ENCODE measurements at regions not wholly inside any gene's neighbourhood (a gene's known extent, or its start where the extent isn't known, plus 50 kb on each side); places are given as distances from the start of the nearest gene placed in this dataset.
A peak's percentile ranks its signal among the peaks of the same experiment; 100 is the strongest.

GRCh38 chr4:125393825-125394224, 79.1 kb downstream of the FAT4 start:
- Histone ChIP-seq H3K36me3 (ENCODE audit: control insufficient read depth in 2 of 3, insufficient read depth in 3 of 3, low read length in 3 of 3) (no peaks in the 10 kb centered on the region), H3K27ac (ENCODE audit: low read depth in 2 of 2, low read length in 2 of 2) (no peak overlapping the region), H3K4me3 (ENCODE audit: low read length in 3 of 3) (no peak overlapping the region), H3K9ac (ENCODE audit: low read length in 3 of 3) (no peak overlapping the region), H3K9me3 (ENCODE audit: control insufficient read depth in 2 of 3, insufficient read depth in 1 of 3, low read length in 3 of 3) (no peaks in the 10 kb centered on the region), H3K4me1 (ENCODE audit: control insufficient read depth in 2 of 3, insufficient read depth in 2 of 3, low read depth in 1 of 3, low read length in 3 of 3) (peaks cover 2 to 4% (median 3%) of the 10 kb centered on the region in 3 donors), H3K27me3 (ENCODE audit: control insufficient read depth, insufficient read depth, low read length) (no peaks in the 10 kb centered on the region)
- DNase-seq = no peak
- FAIRE-seq = no peak
- no peak for TF ChIP-seq CTCF (IDR thresholded peaks at IDR 0.05; ENCODE audit: borderline replicate concordance, extremely low read depth, insufficient read depth)
- intact Hi-C loops (cut with DNase I) = no loop called here

GRCh38 chr4:125397226-125397625, 82.5 kb downstream of the FAT4 start:
- no peak overlapping the region for H3K4me3 ChIP-seq (ENCODE audit: low read length in 3 of 3)
- no peak for DNase-seq

GRCh38 chr4:125398263-125399002, 83.7 kb downstream of the FAT4 start:
- Histone ChIP-seq H3K27ac (ENCODE audit: low read depth in 2 of 2, low read length in 2 of 2) (no peak overlapping the region), H3K27me3 (ENCODE audit: control insufficient read depth, insufficient read depth, low read length) (no peaks in the 10 kb centered on the region), H3K36me3 (ENCODE audit: control insufficient read depth in 2 of 3, insufficient read depth in 3 of 3, low read length in 3 of 3) (no peaks in the 10 kb centered on the region), H3K4me3 (ENCODE audit: low read length in 3 of 3) (no peak overlapping the region), H3K4me1 (ENCODE audit: control insufficient read depth in 2 of 3, insufficient read depth in 2 of 3, low read depth in 1 of 3, low read length in 3 of 3) (peaks cover 2 to 5% (median 3%) of the 10 kb centered on the region in 3 donors), H3K9ac (ENCODE audit: low read length in 3 of 3) (no peak overlapping the region), H3K9me3 (ENCODE audit: control insufficient read depth in 2 of 3, insufficient read depth in 1 of 3, low read length in 3 of 3) (no peaks in the 10 kb centered on the region)
- intact Hi-C loops (cut with DNase I) = no loop called here
- DNase-seq (peak in 3 of 5 donors; percentile 17 to 64 (median 61)), FAIRE-seq (no peak)
- no peak for TF ChIP-seq CTCF (IDR thresholded peaks at IDR 0.05; ENCODE audit: borderline replicate concordance, extremely low read depth, insufficient read depth)

More at GRCh38 chr4:125397226-125397625, 82.5 kb downstream of the FAT4 start:
- Histone ChIP-seq H3K27me3 (ENCODE audit: control insufficient read depth, insufficient read depth, low read length) (no peaks in the 10 kb centered on the region), H3K9me3 (ENCODE audit: control insufficient read depth in 2 of 3, insufficient read depth in 1 of 3, low read length in 3 of 3) (no peaks in the 10 kb centered on the region), H3K9ac (ENCODE audit: low read length in 3 of 3) (no peak overlapping the region), H3K36me3 (ENCODE audit: control insufficient read depth in 2 of 3, insufficient read depth in 3 of 3, low read length in 3 of 3) (no peaks in the 10 kb centered on the region), H3K27ac (ENCODE audit: low read depth in 2 of 2, low read length in 2 of 2) (no peak overlapping the region), H3K4me1 (ENCODE audit: control insufficient read depth in 2 of 3, insufficient read depth in 2 of 3, low read depth in 1 of 3, low read length in 3 of 3) (peaks cover 2 to 5% (median 3%) of the 10 kb centered on the region in 3 donors)
- FAIRE-seq = no peak
- intact Hi-C loops (cut with DNase I) = no loop called here
- no peak for TF ChIP-seq CTCF (IDR thresholded peaks at IDR 0.05; ENCODE audit: borderline replicate concordance, extremely low read depth, insufficient read depth)

Data from kidney (tissue), 13 donors.